ENCODE measurements at regions not wholly inside any gene's neighbourhood (a gene's known extent, or its start where the extent isn't known, plus 50 kb on each side); places are given as distances from the start of the nearest gene placed in this dataset.

DNA sequence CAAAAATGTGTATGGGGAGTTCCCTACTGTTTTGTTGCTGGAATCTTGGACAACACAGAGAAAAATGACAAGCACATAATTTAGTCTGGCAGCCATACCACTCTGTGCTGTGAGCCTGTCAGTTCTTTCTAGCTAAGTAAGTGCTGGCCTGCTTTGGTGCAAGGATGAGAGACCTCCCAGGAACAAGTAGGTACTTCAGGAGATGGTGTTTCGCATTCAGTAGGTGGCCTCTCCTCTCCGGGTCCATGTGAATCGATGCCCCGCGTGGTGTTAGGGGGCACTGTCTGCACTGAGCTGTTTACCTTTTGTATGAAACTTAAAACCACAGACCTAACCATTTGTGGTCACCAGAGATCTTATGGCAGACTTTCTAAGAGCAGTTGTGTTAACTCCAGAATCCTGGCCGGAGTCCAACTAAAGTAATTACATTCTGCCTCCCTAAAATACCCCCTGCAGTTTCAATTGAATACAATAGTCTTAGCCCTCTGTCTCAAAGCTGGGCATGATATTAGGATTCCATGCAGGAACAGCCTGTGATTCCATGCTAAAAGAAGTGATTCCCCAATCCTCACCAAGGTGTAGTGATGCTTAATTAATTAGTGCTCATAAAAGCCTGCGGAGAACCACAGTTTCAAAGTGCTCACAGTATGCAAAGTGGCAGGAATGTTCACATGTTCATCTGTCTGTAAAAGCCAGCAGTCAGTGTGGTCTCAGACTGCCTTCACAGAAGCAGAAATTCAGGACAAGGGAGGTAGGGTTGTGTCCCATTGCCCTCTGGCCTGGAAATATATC, 64.2 kb downstream of the LLPH start:
- Histone ChIP-seq H3K4me1 (peaks cover 0 to 4% (median 0%) of the 10 kb centered on the region in 4 donors), H3K4me3 (no peak overlapping the region), H3K9me3 (no peaks in the 10 kb centered on the region), H3K27ac (no peak overlapping the region), H3K27me3 (no peaks in the 10 kb centered on the region), H3K36me3 (no peaks in the 10 kb centered on the region)
- WGBS, 2 donors = 36 to 53% methylated on average over 7 of the region's 7 CpGs
- TF ChIP-seq, protein P1, sequence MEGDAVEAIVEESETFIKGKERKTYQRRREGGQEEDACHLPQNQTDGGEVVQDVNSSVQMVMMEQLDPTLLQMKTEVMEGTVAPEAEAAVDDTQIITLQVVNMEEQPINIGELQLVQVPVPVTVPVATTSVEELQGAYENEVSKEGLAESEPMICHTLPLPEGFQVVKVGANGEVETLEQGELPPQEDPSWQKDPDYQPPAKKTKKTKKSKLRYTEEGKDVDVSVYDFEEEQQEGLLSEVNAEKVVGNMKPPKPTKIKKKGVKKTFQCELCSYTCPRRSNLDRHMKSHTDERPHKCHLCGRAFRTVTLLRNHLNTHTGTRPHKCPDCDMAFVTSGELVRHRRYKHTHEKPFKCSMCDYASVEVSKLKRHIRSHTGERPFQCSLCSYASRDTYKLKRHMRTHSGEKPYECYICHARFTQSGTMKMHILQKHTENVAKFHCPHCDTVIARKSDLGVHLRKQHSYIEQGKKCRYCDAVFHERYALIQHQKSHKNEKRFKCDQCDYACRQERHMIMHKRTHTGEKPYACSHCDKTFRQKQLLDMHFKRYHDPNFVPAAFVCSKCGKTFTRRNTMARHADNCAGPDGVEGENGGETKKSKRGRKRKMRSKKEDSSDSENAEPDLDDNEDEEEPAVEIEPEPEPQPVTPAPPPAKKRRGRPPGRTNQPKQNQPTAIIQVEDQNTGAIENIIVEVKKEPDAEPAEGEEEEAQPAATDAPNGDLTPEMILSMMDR (IDR thresholded peaks at IDR 0.05) = no peak
- TF ChIP-seq POLR2A (IDR thresholded peaks at IDR 0.05) (no peak), EP300 (IDR thresholded peaks at IDR 0.05) (no peak)
- no peak for DNase-seq (ENCODE audit: low spot score in 2 of 2)

DNA sequence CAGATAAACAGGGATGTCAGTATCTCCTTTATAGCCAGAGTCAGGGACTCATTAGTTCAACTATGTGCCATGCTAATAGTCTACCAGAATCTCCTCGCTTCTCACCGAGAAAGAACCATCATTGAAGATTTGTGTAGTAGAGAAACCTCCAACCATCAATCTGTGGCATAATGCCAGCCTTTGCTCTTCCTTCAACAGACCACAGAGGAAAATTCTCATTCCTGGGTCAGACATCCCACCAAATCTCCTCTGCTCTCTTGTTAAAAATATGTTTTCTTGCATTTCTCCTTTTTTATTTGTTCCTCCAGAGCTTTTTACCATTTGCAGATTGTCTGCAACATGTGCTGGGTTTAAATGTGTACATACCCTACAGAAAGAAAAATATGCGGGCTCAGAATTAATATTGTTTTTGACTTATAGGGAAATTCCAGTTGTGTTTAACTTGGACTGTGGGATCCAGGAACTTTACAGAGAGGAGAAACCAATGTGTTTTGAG, 64.9 kb downstream of the LLPH start:
- WGBS, 2 donors = 36 to 49% methylated on average over 3 of the region's 3 CpGs
- H3K4me1 ChIP-seq = peaks cover 0 to 4% (median 0%) of the 10 kb centered on the region in 4 donors
- no peak for DNase-seq (ENCODE audit: low spot score in 2 of 2)
- H3K4me3 ChIP-seq = no peak overlapping the region
- no peak overlapping the region for H3K27ac ChIP-seq
- no peaks in the 10 kb centered on the region for H3K9me3 ChIP-seq
- no peaks in the 10 kb centered on the region for H3K36me3 ChIP-seq
- TF ChIP-seq, protein P1 (IDR thresholded peaks at IDR 0.05) = no peak
- TF ChIP-seq EP300 (IDR thresholded peaks at IDR 0.05) (no peak), POLR2A (IDR thresholded peaks at IDR 0.05) (no peak)
- H3K27me3 ChIP-seq = no peaks in the 10 kb centered on the region

DNA sequence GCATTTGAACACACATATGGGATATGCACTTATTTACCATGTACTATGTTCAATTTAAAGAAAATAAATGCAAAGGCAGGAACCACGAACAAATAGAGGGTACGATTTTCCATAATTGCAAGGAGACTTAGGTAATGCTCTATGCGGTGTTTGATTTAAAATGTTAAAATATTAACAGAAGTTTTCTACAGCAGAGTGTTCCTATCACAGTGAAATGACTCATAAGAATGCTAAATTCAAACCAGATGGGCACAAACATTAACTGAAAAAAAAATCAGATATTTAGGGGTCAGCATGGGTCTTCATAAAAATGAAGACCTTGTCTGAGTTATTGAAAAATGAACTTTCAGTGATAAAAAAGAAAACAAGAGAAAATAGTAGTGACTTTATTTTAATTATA, 65.4 kb downstream of the LLPH start:
- TF ChIP-seq POLR2A (IDR thresholded peaks at IDR 0.05) (no peak), EP300 (IDR thresholded peaks at IDR 0.05) (no peak)
- TF ChIP-seq, protein P1 (IDR thresholded peaks at IDR 0.05) = no peak

DNA sequence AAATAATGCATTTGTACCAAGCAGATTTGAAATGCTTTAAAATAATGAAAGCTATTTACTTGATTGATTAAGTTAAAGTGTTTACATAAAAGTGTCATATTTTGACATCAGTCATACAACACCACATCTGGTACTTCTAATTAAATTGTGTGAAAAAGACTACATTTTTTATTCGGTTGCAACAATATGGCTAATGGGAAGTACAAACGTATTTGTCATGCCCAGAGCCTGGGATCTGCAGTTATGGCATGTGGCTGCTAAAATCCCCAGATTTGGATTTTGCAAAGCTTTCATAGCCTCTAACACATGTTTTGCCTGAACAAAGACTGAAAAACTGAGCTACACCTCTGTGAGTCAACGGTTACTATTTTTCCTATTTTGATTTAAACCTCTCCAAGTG, 66.6 kb downstream of the LLPH start:
- TF ChIP-seq EP300 (IDR thresholded peaks at IDR 0.05) (no peak), POLR2A (IDR thresholded peaks at IDR 0.05) (no peak)
- TF ChIP-seq, protein P1 (IDR thresholded peaks at IDR 0.05) = no peak
- Histone ChIP-seq H3K36me3 (no peaks in the 10 kb centered on the region), H3K4me1 (peaks cover 0 to 4% (median 0%) of the 10 kb centered on the region in 4 donors), H3K27me3 (no peaks in the 10 kb centered on the region), H3K9me3 (no peaks in the 10 kb centered on the region), H3K27ac (no peak overlapping the region), H3K4me3 (no peak overlapping the region)
- DNase-seq (ENCODE audit: low spot score in 2 of 2) = no peak
- 80 to 82% methylated on average over 3 of the region's 3 CpGs for WGBS, 2 donors

More for the DNA sequence above, 65.4 kb downstream of the LLPH start:
- no peaks in the 10 kb centered on the region for H3K36me3 ChIP-seq
- H3K4me3 ChIP-seq = no peak overlapping the region
- H3K9me3 ChIP-seq = no peaks in the 10 kb centered on the region
- H3K4me1 ChIP-seq = peaks cover 0 to 4% (median 0%) of the 10 kb centered on the region in 4 donors
- H3K27ac ChIP-seq = no peak overlapping the region
- WGBS, 2 donors = 60 to 72% methylated on average over 3 of the region's 3 CpGs
- no peaks in the 10 kb centered on the region for H3K27me3 ChIP-seq
- DNase-seq (ENCODE audit: low spot score in 2 of 2) = no peak

DNA sequence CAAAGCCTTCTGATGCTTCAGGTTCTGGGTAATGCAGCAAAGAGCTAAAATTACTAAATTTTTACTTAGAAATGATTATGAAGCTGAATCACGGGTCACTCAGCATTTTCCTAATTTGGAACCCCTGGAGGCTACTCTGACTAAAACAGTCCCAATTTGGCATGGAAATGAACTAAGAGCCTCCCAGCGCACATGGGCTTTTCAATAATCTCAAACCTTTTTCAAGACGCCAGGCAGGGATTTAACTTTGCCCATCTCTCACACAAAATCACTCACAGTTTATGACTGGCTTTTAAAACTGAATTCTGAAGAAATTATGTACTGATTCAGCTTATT, 68.3 kb downstream of the LLPH start:
- Histone ChIP-seq H3K4me3 (no peak overlapping the region), H3K27ac (no peak overlapping the region), H3K27me3 (no peaks in the 10 kb centered on the region), H3K9me3 (no peaks in the 10 kb centered on the region), H3K4me1 (peaks cover 0 to 4% (median 0%) of the 10 kb centered on the region in 4 donors), H3K36me3 (no peaks in the 10 kb centered on the region)
- TF ChIP-seq, protein P1 (IDR thresholded peaks at IDR 0.05) = no peak
- no peak for DNase-seq (ENCODE audit: low spot score in 2 of 2)
- WGBS, 2 donors = 68 to 72% methylated on average over 3 of the region's 3 CpGs
